Heart left ventricle (tissue), 16 donors: ENCODE measurements at regions not wholly inside any gene's neighbourhood (a gene's known extent, or its start where the extent isn't known, plus 50 kb on each side); places are given as distances from the start of the nearest gene placed in this dataset.

Experiments
- ATAC-seq, 4 donors: fragments of 200-7000 bp; cut with Tn5 transposase; one replicate each; pipeline ENCODE4 v1.9.1; 2020 to 2022; ENCODE audit warnings: moderate library complexity in 4 of 4, mild to moderate bottlenecking in 3 of 4, moderate number of reproducible peaks in 1 of 4
- DNase-seq, 5 donors: peaks; one replicate each; pipeline ENCODE4 v3.0.0-alpha.2; 2020
- H3K27ac ChIP-seq, 12 donors: fragments of 200-600 bp; sonication (generic) in 4 of 12; one replicate each; pipeline versions ENCODE4 v1.5.0 to v1.8.0; 2016 to 2022; ENCODE audit warnings: mild to moderate bottlenecking in 2 of 12
- H3K27me3 ChIP-seq, 9 donors: fragments of 200-600 bp; sonication (generic) in 2 of 9; one replicate each; pipeline versions ENCODE4 v1.5.1 to v1.8.0; 2016 to 2022; ENCODE audit warnings: mild to moderate bottlenecking in 3 of 9
- H3K36me3 ChIP-seq, 9 donors: fragments of 200-600 bp; sonication (generic) in 2 of 9; one replicate each; pipeline versions ENCODE4 v1.5.0 to v1.8.0; 2018 to 2022; ENCODE audit warnings: mild to moderate bottlenecking in 2 of 9
- H3K4me1 ChIP-seq, 12 donors: fragments of 200-600 bp; sonication (generic) in 4 of 12; one replicate each; pipeline versions ENCODE4 v1.5.0 to v1.8.0; 2016 to 2022; ENCODE audit warnings: mild to moderate bottlenecking in 3 of 12
- H3K4me3 ChIP-seq, 12 donors: fragments of 200-600 bp; sonication (generic) in 4 of 12; one replicate each; pipeline versions ENCODE4 v1.5.0 to v1.8.0; 2017 to 2022; ENCODE audit warnings: mild to moderate bottlenecking in 9 of 12, moderate library complexity in 4 of 12
- H3K9me3 ChIP-seq, 12 donors: fragments of 200-600 bp; sonication (generic) in 4 of 12; one replicate each; pipeline versions ENCODE4 v1.5.0 to v1.8.0; 2016 to 2022; ENCODE audit warnings: mild to moderate bottlenecking in 1 of 12
- CTCF ChIP-seq, 12 donors: fragments of 200-600 bp; sonication (generic) in 4 of 12; IDR thresholded peaks; one replicate each; pipeline versions ENCODE4 v1.5.0 to v1.8.0; 2018 to 2022; ENCODE audit warnings: antibody characterized with exemption in 12 of 12, mild to moderate bottlenecking in 5 of 12
- POLR2A ChIP-seq, 2 donors: fragments of 450-650 bp; IDR thresholded peaks; one replicate each; pipeline ENCODE4 v1.6.1; 2017; ENCODE audit warnings: antibody characterized with exemption in 2 of 2, mild to moderate bottlenecking in 2 of 2, moderate library complexity in 2 of 2
- WGBS, 4 donors: extraction: QIAGEN DNeasy Blood & Tissue Kit in 2 of 4; methylation state at CpG; one replicate each; pipeline versions ENCODE4 v1.1.5 to v1.1.7; 2013 to 2018; 5-methylcytosine and 5-hydroxymethylcytosine counted together
- intact Hi-C, 10 donors: fragments of 100-400 bp; cut with DNase I; formaldehyde crosslinking; loops; one replicate each; pipeline versions ENCODE4 v1.11.1 to v1.14.2; 2022
- donor health status: ischemic (EF 13 %, LVEDD 7.1; RV severe dilation, severe dysfunction).
- donor health status: healthy with polysubstance abuse.
- donor health status: DM: no; HTN: yes; CAD: no.
- donor health status: DM: no; HTN: no; CAD: no.
- donor health status: ischemic (EF 25% LVEDD 6.9; RV normal size, moderate dysfunction).
- donor health status: ischemic (EF 25% LVEDD 5.7; RV mildly dilated, moderate dysfunction).
- donor health status: healthy.
- donor health status: DM: yes; HTN: yes; CAD: no.
- donor health status: ischemic (EF 35%, LVEDD 5.7; RV mildly dilated, moderate dysfunction).
- donor health status: nonischemic (EF 11% LVEDD 7.7; RV severe dilation, severe dysfunction).
- donor health status: DM: yes; HTN: yes; CAD: no.
- donor health status: PGD.
- donor health status: ischemic (EF 29% LVEDD 5.4; RV normal size, mild dysfunction).
- donor health status: nonischemic (EF 23%, LVEDD 6.1; RV moderate dilation, normal function).

- Histone ChIP-seq H3K36me3 (no peaks in the 10 kb centered on the region), H3K4me1 (no peaks in the 10 kb centered on the region), H3K4me3 (no peak overlapping the region), H3K9me3 (peaks cover 0 to 4% (median 0%) of the 10 kb centered on the region in 12 donors), H3K27ac (no peak overlapping the region), H3K27me3 (no peaks in the 10 kb centered on the region)
- ATAC-seq (no peak), DNase-seq (no peak)
- WGBS, 4 donors: 86 to 95% (median 89%) methylated on average over 3 of the region's 3 CpGs
- TF ChIP-seq POLR2A (IDR thresholded peaks at IDR 0.05): no peak
- TF ChIP-seq CTCF (IDR thresholded peaks at IDR 0.05): no peak
- intact Hi-C loops: no loop called here
Observed at GRCh38 chr5:17357504-17357903, 140.1 kb downstream of the BASP1 start.

- Histone ChIP-seq H3K36me3 (no peaks in the 10 kb centered on the region), H3K27ac (no peak overlapping the region), H3K4me1 (no peaks in the 10 kb centered on the region), H3K27me3 (no peaks in the 10 kb centered on the region), H3K9me3 (peaks cover 0 to 4% (median 0%) of the 10 kb centered on the region in 12 donors), H3K4me3 (no peak overlapping the region)
- DNase-seq (no peak), ATAC-seq (no peak)
- no peak for TF ChIP-seq POLR2A (IDR thresholded peaks at IDR 0.05)
- TF ChIP-seq CTCF (IDR thresholded peaks at IDR 0.05): no peak
- WGBS, 4 donors: 87 to 96% (median 92%) methylated on average over 3 of the region's 3 CpGs
- intact Hi-C loops: no loop called here
Observed at GRCh38 chr5:17358031-17358430, 140.0 kb upstream of the TAF11L2 start.

GRCh38 chr5:17359451-17360011 lies 138.5 kb upstream of the TAF11L2 start:
- DNase-seq: no peak
- TF ChIP-seq POLR2A (IDR thresholded peaks at IDR 0.05): no peak
- TF ChIP-seq CTCF (IDR thresholded peaks at IDR 0.05): no peak
- Histone ChIP-seq H3K27me3 (no peaks in the 10 kb centered on the region), H3K4me1 (no peaks in the 10 kb centered on the region), H3K36me3 (no peaks in the 10 kb centered on the region), H3K9me3 (peaks cover 0 to 4% (median 0%) of the 10 kb centered on the region in 12 donors), H3K27ac (no peak overlapping the region), H3K4me3 (no peak overlapping the region)
- no peak for ATAC-seq
- WGBS, 4 donors: 77 to 84% (median 80%) methylated on average over 11 of the region's 11 CpGs
- intact Hi-C loops: no loop called here

GRCh38 chr5:17360879-17361278 lies 137.2 kb upstream of the TAF11L2 start:
- Histone ChIP-seq H3K4me1 (no peaks in the 10 kb centered on the region), H3K4me3 (no peak overlapping the region), H3K27ac (no peak overlapping the region), H3K36me3 (no peaks in the 10 kb centered on the region), H3K27me3 (no peaks in the 10 kb centered on the region), H3K9me3 (peaks cover 0 to 4% (median 0%) of the 10 kb centered on the region in 12 donors)
- intact Hi-C loops: no loop called here
- TF ChIP-seq CTCF (IDR thresholded peaks at IDR 0.05) (no peak), POLR2A (IDR thresholded peaks at IDR 0.05) (no peak)
- 85 to 91% (median 90%) methylated on average over 6 of the region's 6 CpGs for WGBS, 4 donors
- DNase-seq (no peak), ATAC-seq (no peak)
